ENCODE measurements at regions not wholly inside any gene's neighbourhood (a gene's known extent, or its start where the extent isn't known, plus 50 kb on each side); places are given as distances from the start of the nearest gene placed in this dataset.
"Not testable (repeated sequence)": the region's sequence is repeated elsewhere in the genome, so short reads cannot be mapped to it uniquely, and the experiment has no call there.

DNA sequence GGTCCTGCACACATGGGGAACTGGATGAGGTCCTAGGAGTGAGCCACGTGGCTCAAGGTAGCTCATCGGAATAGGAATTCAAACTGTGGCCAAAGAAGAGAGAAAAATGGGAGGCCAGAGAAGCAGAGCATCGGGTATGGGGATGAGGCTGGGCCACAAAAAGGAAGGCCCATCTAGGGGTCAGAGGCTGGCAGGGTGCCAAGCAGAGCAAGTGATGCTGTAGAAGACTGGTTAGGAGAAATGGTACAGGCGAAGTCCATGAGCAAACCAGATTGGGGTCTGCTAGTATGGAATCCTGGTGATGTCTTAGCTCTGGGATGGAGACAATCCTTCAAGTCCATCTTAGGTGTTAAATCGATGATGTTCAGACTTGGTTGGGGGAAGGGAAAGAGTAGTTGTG lies 68.0 kb downstream of the TEX35 start:
- Histone ChIP-seq H3K27me3 (ENCODE audit: control insufficient read depth in 1 of 2, insufficient read depth in 2 of 2, low read length in 2 of 2) (no peaks in the 10 kb centered on the region), H3K4me3 (ENCODE audit: low read depth in 1 of 2, low read length in 2 of 2) (no peak overlapping the region), H3K9ac (ENCODE audit: low read depth in 1 of 2, low read length in 2 of 2) (no peak overlapping the region), H3K27ac (ENCODE audit: low read depth, low read length) (no peak overlapping the region), H3K36me3 (ENCODE audit: control insufficient read depth in 1 of 2, insufficient read depth in 2 of 2, low read length in 2 of 2) (no peaks in the 10 kb centered on the region), H3K4me1 (ENCODE audit: control insufficient read depth in 1 of 2, insufficient read depth in 2 of 2, low read length in 2 of 2) (peaks cover 3 to 12% of the 10 kb centered on the region in 2 donors), H3K9me3 (ENCODE audit: control insufficient read depth in 1 of 2, low read length in 2 of 2) (no peaks in the 10 kb centered on the region)

DNA sequence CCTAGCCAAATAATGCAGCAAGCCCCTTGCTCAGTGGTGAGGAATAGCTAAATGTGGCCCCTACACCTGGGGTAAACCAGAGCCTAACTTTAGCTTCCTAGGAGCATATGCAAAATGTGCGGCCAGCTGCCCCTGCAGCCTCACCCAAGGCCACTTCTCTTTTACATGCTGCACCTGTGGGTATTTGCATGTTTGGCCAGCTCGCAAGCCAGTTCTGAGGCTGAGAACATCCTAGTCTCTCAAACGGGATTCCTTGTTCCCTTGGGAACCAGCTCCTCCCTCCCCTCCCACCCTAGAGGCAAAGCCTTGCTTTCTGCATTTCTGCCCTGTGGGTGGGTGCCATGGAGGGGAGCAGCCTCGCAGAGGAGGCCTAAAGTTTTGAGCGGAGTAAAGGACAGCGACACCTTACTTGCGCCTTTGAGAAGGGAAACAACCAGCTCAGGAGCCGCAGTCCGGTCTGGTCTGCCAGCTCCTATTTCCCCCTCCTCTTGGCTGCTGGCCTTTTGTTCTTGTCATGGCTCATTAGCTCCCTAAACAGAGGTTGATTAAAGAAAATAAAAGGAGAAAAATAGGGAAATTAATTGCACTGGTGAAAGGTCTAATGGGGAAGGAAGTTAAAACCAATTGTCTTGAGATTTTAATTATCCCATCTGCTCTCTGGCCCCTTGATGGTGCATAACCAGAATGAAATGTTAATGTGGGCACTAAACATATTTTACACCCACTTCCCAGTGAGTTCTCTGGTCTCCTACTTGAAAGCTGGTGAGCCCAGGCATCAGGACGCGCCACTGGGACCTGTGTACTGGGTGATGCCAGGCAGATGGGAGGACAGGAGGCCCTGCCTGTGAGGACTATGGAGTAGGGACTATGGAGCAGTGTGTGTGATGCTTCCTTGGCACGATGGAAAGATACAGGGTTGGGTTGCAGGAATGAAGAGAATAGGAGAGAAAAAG lies 68.7 kb downstream of the TEX35 start:
- Histone ChIP-seq H3K27ac (ENCODE audit: low read depth, low read length) (no peak overlapping the region), H3K36me3 (ENCODE audit: control insufficient read depth in 1 of 2, insufficient read depth in 2 of 2, low read length in 2 of 2) (no peaks in the 10 kb centered on the region), H3K9ac (ENCODE audit: low read depth in 1 of 2, low read length in 2 of 2) (no peak overlapping the region), H3K4me1 (ENCODE audit: control insufficient read depth in 1 of 2, insufficient read depth in 2 of 2, low read length in 2 of 2) (peaks cover 0 to 10% of the 10 kb centered on the region in 2 donors), H3K9me3 (ENCODE audit: control insufficient read depth in 1 of 2, low read length in 2 of 2) (no peaks in the 10 kb centered on the region), H3K4me3 (ENCODE audit: low read depth in 1 of 2, low read length in 2 of 2) (no peak overlapping the region), H3K27me3 (ENCODE audit: control insufficient read depth in 1 of 2, insufficient read depth in 2 of 2, low read length in 2 of 2) (no peaks in the 10 kb centered on the region)

DNA sequence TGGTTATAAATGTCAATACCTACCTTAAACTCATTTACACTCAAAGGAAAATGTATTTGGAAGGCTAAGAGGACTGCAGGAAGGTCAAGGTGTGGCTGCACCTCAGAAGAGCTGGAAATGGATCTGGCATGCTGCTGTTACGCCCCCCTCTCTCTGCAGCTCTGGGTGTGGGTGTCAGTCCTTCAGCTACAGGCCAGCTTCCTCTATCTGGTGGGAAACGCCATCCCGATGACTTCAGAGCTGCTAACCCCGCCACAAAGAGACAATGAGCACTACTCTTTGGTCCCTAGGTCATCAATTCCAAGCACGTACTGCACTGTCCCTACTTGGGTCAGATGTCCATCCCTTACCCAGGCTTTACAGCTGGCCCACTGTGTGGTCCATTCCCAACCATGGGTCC lies 74.2 kb downstream of the TEX35 start:
- H3K27me3 ChIP-seq (ENCODE audit: control insufficient read depth in 1 of 2, insufficient read depth in 2 of 2, low read length in 2 of 2), result no peaks in the 10 kb centered on the region
- H3K4me3 ChIP-seq (ENCODE audit: low read depth in 1 of 2, low read length in 2 of 2), result no peak overlapping the region
- H3K27ac ChIP-seq (ENCODE audit: low read depth, low read length), result no peak overlapping the region
- H3K36me3 ChIP-seq (ENCODE audit: control insufficient read depth in 1 of 2, insufficient read depth in 2 of 2, low read length in 2 of 2), result no peaks in the 10 kb centered on the region
- H3K4me1 ChIP-seq (ENCODE audit: control insufficient read depth in 1 of 2, insufficient read depth in 2 of 2, low read length in 2 of 2), result peaks cover 0 to 1% of the 10 kb centered on the region in 2 donors
- no peak overlapping the region for H3K9ac ChIP-seq (ENCODE audit: low read depth in 1 of 2, low read length in 2 of 2)
- H3K9me3 ChIP-seq (ENCODE audit: control insufficient read depth in 1 of 2, low read length in 2 of 2), result no peaks in the 10 kb centered on the region

DNA sequence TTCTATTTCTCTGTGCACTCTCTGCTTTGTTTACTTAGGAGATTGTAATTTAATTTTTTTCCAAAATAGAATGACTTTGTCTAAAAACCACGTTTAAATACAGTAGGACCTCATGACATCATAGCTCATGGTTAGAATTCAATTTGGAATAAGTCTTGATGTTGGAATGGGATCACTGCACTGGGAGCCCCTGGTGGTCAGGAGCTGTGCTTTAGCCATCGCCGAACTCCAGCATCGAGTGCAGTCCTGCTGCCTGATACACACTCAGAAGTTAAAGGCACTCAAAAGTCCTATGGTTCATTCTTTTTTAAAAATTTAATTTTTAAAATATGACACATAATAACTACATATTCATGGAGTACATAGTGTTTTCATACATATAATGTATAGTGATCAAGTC lies 75.1 kb downstream of the TEX35 start:
- no peaks in the 10 kb centered on the region for H3K9me3 ChIP-seq (ENCODE audit: control insufficient read depth in 1 of 2, low read length in 2 of 2)
- no peaks in the 10 kb centered on the region for H3K27me3 ChIP-seq (ENCODE audit: control insufficient read depth in 1 of 2, insufficient read depth in 2 of 2, low read length in 2 of 2)
- no peaks in the 10 kb centered on the region for H3K36me3 ChIP-seq (ENCODE audit: control insufficient read depth in 1 of 2, insufficient read depth in 2 of 2, low read length in 2 of 2)
- no peak overlapping the region for H3K9ac ChIP-seq (ENCODE audit: low read depth in 1 of 2, low read length in 2 of 2)
- H3K4me1 ChIP-seq (ENCODE audit: control insufficient read depth in 1 of 2, insufficient read depth in 2 of 2, low read length in 2 of 2), result no peaks in the 10 kb centered on the region
- no peak overlapping the region for H3K4me3 ChIP-seq (ENCODE audit: low read depth in 1 of 2, low read length in 2 of 2)
- H3K27ac ChIP-seq (ENCODE audit: low read depth, low read length), result no peak overlapping the region

DNA sequence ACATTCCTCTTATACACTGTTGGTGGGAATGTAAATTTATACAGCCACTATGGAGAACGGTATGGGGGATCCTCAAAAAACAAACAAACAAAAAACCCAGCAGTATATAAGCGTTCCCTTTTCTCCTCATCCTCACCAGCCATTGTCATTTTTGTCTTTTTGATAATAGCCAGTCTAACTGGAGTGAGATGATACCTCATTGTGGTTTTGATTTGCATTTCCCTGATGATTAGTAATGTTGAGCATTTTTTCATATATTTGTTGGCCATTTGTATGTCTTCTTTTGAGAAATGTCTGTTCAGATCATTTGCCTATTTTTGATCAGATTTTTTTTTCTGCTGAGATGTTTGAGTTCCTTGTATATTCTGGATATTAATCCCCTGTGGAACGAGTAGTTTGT lies 76.1 kb downstream of the TEX35 start:
- H3K9me3 ChIP-seq (ENCODE audit: control insufficient read depth in 1 of 2, low read length in 2 of 2); H3K9ac ChIP-seq (ENCODE audit: low read depth in 1 of 2, low read length in 2 of 2); H3K36me3 ChIP-seq (ENCODE audit: control insufficient read depth in 1 of 2, insufficient read depth in 2 of 2, low read length in 2 of 2); H3K27me3 ChIP-seq (ENCODE audit: control insufficient read depth in 1 of 2, insufficient read depth in 2 of 2, low read length in 2 of 2); H3K4me1 ChIP-seq (ENCODE audit: control insufficient read depth in 1 of 2, insufficient read depth in 2 of 2, low read length in 2 of 2); H3K27ac ChIP-seq (ENCODE audit: low read depth, low read length); H3K4me3 ChIP-seq (ENCODE audit: low read depth in 1 of 2, low read length in 2 of 2): not testable (repeated sequence)

DNA sequence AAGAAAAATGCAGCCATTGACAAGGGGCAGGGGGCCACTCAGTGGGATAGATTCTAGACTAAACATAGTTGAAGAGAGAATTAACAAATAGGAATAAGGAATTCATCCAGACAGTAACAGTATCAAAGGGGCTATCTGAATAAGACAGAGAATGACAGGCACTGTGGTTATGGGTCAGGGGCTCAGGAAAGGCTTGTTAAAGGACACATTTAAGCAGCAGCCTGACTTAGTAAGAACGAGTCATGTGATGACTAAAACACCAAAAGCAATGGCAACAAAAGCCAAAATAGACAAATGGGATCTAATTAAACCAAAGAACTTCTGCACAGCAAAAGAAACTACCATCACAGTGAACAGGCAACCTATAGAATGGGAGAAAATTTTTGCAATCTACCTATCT lies 78.9 kb downstream of the TEX35 start:
- H3K36me3 ChIP-seq (ENCODE audit: control insufficient read depth in 1 of 2, insufficient read depth in 2 of 2, low read length in 2 of 2); H3K4me3 ChIP-seq (ENCODE audit: low read depth in 1 of 2, low read length in 2 of 2); H3K9me3 ChIP-seq (ENCODE audit: control insufficient read depth in 1 of 2, low read length in 2 of 2); H3K4me1 ChIP-seq (ENCODE audit: control insufficient read depth in 1 of 2, insufficient read depth in 2 of 2, low read length in 2 of 2); H3K27me3 ChIP-seq (ENCODE audit: control insufficient read depth in 1 of 2, insufficient read depth in 2 of 2, low read length in 2 of 2); H3K9ac ChIP-seq (ENCODE audit: low read depth in 1 of 2, low read length in 2 of 2); H3K27ac ChIP-seq (ENCODE audit: low read depth, low read length): not testable (repeated sequence)

DNA sequence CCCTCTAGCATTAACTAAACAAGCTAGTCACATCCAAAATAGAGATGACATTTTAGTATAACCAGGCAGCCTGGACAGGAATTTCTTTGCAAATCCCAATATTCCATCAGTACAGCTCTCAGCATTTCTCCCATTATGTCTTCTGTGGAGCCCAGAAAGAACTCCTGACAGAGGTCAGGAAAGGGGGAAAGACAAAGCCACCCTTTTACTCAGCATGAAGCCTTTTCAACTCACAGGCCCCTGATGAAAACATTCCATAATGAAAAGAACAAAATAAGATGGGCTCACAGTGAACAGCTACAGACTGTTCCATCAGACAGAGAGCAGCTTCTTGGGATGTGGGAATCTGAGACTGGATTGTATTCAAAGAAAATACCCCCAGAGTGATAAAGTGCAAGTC lies 80.6 kb downstream of the TEX35 start:
- Histone ChIP-seq H3K27ac (ENCODE audit: low read depth, low read length) (no peak overlapping the region), H3K4me3 (ENCODE audit: low read depth in 1 of 2, low read length in 2 of 2) (no peak overlapping the region), H3K4me1 (ENCODE audit: control insufficient read depth in 1 of 2, insufficient read depth in 2 of 2, low read length in 2 of 2) (no peaks in the 10 kb centered on the region), H3K27me3 (ENCODE audit: control insufficient read depth in 1 of 2, insufficient read depth in 2 of 2, low read length in 2 of 2) (no peaks in the 10 kb centered on the region), H3K9ac (ENCODE audit: low read depth in 1 of 2, low read length in 2 of 2) (no peak overlapping the region), H3K9me3 (ENCODE audit: control insufficient read depth in 1 of 2, low read length in 2 of 2) (no peaks in the 10 kb centered on the region), H3K36me3 (ENCODE audit: control insufficient read depth in 1 of 2, insufficient read depth in 2 of 2, low read length in 2 of 2) (no peaks in the 10 kb centered on the region)

DNA sequence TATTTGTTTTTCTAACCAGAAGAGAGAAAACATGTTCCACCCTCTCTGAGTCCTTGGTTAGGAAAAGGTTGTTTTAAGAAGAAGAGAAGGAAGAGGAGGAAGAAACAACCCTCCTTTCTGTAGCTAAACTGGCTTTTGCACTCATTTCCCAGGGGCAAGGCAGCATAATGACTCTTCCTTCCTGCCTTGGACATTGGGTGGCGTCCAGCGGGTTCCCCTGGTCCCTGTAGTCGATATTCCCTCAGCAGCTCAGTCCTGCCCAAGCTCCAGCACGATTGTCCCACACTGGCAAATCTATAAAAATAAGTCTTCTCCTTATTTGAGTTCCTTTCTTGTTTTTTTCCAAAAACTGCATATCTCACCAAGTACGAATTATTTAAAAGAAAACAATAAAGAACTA lies 81.2 kb downstream of the TEX35 start:
- no peak overlapping the region for H3K9ac ChIP-seq (ENCODE audit: low read depth in 1 of 2, low read length in 2 of 2)
- no peak overlapping the region for H3K27ac ChIP-seq (ENCODE audit: low read depth, low read length)
- no peaks in the 10 kb centered on the region for H3K9me3 ChIP-seq (ENCODE audit: control insufficient read depth in 1 of 2, low read length in 2 of 2)
- H3K36me3 ChIP-seq (ENCODE audit: control insufficient read depth in 1 of 2, insufficient read depth in 2 of 2, low read length in 2 of 2), result no peaks in the 10 kb centered on the region
- no peaks in the 10 kb centered on the region for H3K4me1 ChIP-seq (ENCODE audit: control insufficient read depth in 1 of 2, insufficient read depth in 2 of 2, low read length in 2 of 2)
- no peak overlapping the region for H3K4me3 ChIP-seq (ENCODE audit: low read depth in 1 of 2, low read length in 2 of 2)
- no peaks in the 10 kb centered on the region for H3K27me3 ChIP-seq (ENCODE audit: control insufficient read depth in 1 of 2, insufficient read depth in 2 of 2, low read length in 2 of 2)

DNA sequence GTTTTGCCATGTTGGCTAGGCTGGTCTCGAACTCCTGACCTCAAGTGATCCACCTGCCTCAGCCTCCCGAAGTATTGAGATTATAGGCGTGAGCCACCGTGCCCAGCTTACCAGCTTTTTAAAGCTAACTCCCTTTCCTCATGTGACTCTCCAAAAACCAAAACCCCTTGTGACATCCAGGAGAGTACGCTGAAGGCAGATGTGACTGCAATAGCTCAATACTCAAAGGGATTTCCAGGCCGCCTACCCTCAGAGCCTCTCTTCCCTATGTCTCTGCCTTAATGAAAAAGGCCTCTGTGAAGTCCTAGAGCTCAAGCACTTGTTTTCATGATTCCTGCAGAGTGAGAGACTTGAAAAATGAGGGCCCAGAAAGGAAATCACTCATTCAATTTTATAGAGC lies 82.6 kb downstream of the TEX35 start:
- no peaks in the 10 kb centered on the region for H3K27me3 ChIP-seq (ENCODE audit: control insufficient read depth in 1 of 2, insufficient read depth in 2 of 2, low read length in 2 of 2)
- H3K4me3 ChIP-seq (ENCODE audit: low read depth in 1 of 2, low read length in 2 of 2), result no peak overlapping the region
- H3K9me3 ChIP-seq (ENCODE audit: control insufficient read depth in 1 of 2, low read length in 2 of 2), result no peaks in the 10 kb centered on the region
- no peaks in the 10 kb centered on the region for H3K36me3 ChIP-seq (ENCODE audit: control insufficient read depth in 1 of 2, insufficient read depth in 2 of 2, low read length in 2 of 2)
- no peak overlapping the region for H3K9ac ChIP-seq (ENCODE audit: low read depth in 1 of 2, low read length in 2 of 2)
- H3K4me1 ChIP-seq (ENCODE audit: control insufficient read depth in 1 of 2, insufficient read depth in 2 of 2, low read length in 2 of 2), result no peaks in the 10 kb centered on the region
- no peak overlapping the region for H3K27ac ChIP-seq (ENCODE audit: low read depth, low read length)

DNA sequence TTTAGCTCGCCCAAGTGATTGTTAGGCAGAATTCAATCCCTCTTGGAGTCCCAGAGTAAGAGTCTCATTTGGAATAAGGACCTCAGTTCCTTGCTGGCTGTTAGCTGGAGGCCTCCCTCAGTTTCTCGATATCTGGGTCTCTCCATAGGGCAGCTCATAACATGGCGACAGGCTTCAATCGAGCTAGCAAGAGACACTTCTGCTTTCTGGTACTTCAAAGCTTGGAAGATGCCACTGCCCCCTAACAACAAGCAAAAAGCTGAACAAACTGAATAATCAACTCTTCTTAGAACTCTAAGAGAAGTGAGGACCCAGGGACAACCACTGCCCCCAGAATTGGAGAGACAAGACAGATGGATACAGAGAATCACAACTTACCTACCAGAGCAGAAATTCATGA lies 86.2 kb downstream of the TEX35 start:
- Histone ChIP-seq H3K9me3 (ENCODE audit: control insufficient read depth in 1 of 2, low read length in 2 of 2) (no peaks in the 10 kb centered on the region), H3K4me3 (ENCODE audit: low read depth in 1 of 2, low read length in 2 of 2) (no peak overlapping the region), H3K9ac (ENCODE audit: low read depth in 1 of 2, low read length in 2 of 2) (no peak overlapping the region), H3K4me1 (ENCODE audit: control insufficient read depth in 1 of 2, insufficient read depth in 2 of 2, low read length in 2 of 2) (no peaks in the 10 kb centered on the region), H3K27ac (ENCODE audit: low read depth, low read length) (no peak overlapping the region), H3K36me3 (ENCODE audit: control insufficient read depth in 1 of 2, insufficient read depth in 2 of 2, low read length in 2 of 2) (no peaks in the 10 kb centered on the region), H3K27me3 (ENCODE audit: control insufficient read depth in 1 of 2, insufficient read depth in 2 of 2, low read length in 2 of 2) (no peaks in the 10 kb centered on the region)

Measured in duodenal mucosa (tissue), 2 donors.